Heart left ventricle (tissue), 16 donors: ENCODE measurements at regions not wholly inside any gene's neighbourhood (a gene's known extent, or its start where the extent isn't known, plus 50 kb on each side); places are given as distances from the start of the nearest gene placed in this dataset.

Experiments used
- ATAC-seq, 4 donors: fragments of 200-7000 bp; cut with Tn5 transposase; one replicate each; pipeline ENCODE4 v1.9.1; 2020 to 2022; ENCODE audit warnings: moderate library complexity in 4 of 4, mild to moderate bottlenecking in 3 of 4, moderate number of reproducible peaks in 1 of 4
- DNase-seq, 5 donors: peaks; one replicate each; pipeline ENCODE4 v3.0.0-alpha.2; 2020
- H3K27ac ChIP-seq, 12 donors: fragments of 200-600 bp; sonication (generic) in 4 of 12; one replicate each; pipeline versions ENCODE4 v1.5.0 to v1.8.0; 2016 to 2022; ENCODE audit warnings: mild to moderate bottlenecking in 2 of 12
- H3K27me3 ChIP-seq, 9 donors: fragments of 200-600 bp; sonication (generic) in 2 of 9; one replicate each; pipeline versions ENCODE4 v1.5.1 to v1.8.0; 2016 to 2022; ENCODE audit warnings: mild to moderate bottlenecking in 3 of 9
- H3K36me3 ChIP-seq, 9 donors: fragments of 200-600 bp; sonication (generic) in 2 of 9; one replicate each; pipeline versions ENCODE4 v1.5.0 to v1.8.0; 2018 to 2022; ENCODE audit warnings: mild to moderate bottlenecking in 2 of 9
- H3K4me1 ChIP-seq, 12 donors: fragments of 200-600 bp; sonication (generic) in 4 of 12; one replicate each; pipeline versions ENCODE4 v1.5.0 to v1.8.0; 2016 to 2022; ENCODE audit warnings: mild to moderate bottlenecking in 3 of 12
- H3K4me3 ChIP-seq, 12 donors: fragments of 200-600 bp; sonication (generic) in 4 of 12; one replicate each; pipeline versions ENCODE4 v1.5.0 to v1.8.0; 2017 to 2022; ENCODE audit warnings: mild to moderate bottlenecking in 9 of 12, moderate library complexity in 4 of 12
- H3K9me3 ChIP-seq, 12 donors: fragments of 200-600 bp; sonication (generic) in 4 of 12; one replicate each; pipeline versions ENCODE4 v1.5.0 to v1.8.0; 2016 to 2022; ENCODE audit warnings: mild to moderate bottlenecking in 1 of 12
- POLR2A ChIP-seq, 2 donors: fragments of 450-650 bp; IDR thresholded peaks; one replicate each; pipeline ENCODE4 v1.6.1; 2017; ENCODE audit warnings: antibody characterized with exemption in 2 of 2, mild to moderate bottlenecking in 2 of 2, moderate library complexity in 2 of 2
- WGBS, 4 donors: extraction: QIAGEN DNeasy Blood & Tissue Kit in 2 of 4; methylation state at CpG; one replicate each; pipeline versions ENCODE4 v1.1.5 to v1.1.7; 2013 to 2018; 5-methylcytosine and 5-hydroxymethylcytosine counted together
- intact Hi-C, 10 donors: fragments of 100-400 bp; cut with DNase I; formaldehyde crosslinking; loops; one replicate each; pipeline versions ENCODE4 v1.11.1 to v1.14.2; 2022
- TF ChIP-seq, protein P1 (sequence below), 12 donors: fragments of 200-600 bp; sonication (generic) in 4 of 12; IDR thresholded peaks; one replicate each; pipeline versions ENCODE4 v1.5.0 to v1.8.0; 2018 to 2022; ENCODE audit warnings: antibody characterized with exemption in 12 of 12, mild to moderate bottlenecking in 5 of 12
- donor health status: ischemic (EF 13 %, LVEDD 7.1; RV severe dilation, severe dysfunction).
- donor health status: healthy with polysubstance abuse.
- donor health status: DM: no; HTN: yes; CAD: no.
- donor health status: DM: no; HTN: no; CAD: no.
- donor health status: ischemic (EF 25% LVEDD 6.9; RV normal size, moderate dysfunction).
- donor health status: ischemic (EF 25% LVEDD 5.7; RV mildly dilated, moderate dysfunction).
- donor health status: healthy.
- donor health status: DM: yes; HTN: yes; CAD: no.
- donor health status: ischemic (EF 35%, LVEDD 5.7; RV mildly dilated, moderate dysfunction).
- donor health status: nonischemic (EF 11% LVEDD 7.7; RV severe dilation, severe dysfunction).
- donor health status: DM: yes; HTN: yes; CAD: no.
- donor health status: PGD.
- donor health status: ischemic (EF 29% LVEDD 5.4; RV normal size, mild dysfunction).
- donor health status: nonischemic (EF 23%, LVEDD 6.1; RV moderate dilation, normal function).

DNA sequence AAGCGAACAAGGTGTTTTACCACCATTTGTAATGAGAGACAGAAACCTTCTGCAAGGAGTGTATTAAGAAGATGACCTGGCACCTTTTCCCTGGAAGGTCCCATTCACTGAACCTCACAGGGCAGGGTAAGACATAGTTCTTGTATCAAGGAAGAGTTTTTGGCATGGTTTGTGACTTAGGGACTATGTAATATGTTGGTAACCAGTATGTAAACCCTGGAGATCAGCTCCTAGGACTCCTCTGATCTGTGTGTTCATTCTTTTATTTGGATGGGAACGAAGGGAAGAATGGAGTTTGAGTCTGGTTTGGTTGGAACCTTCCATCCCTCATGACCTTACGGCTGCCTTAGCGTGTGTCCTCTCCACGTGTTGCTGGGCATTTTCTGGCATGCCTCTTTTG lies 175.4 kb downstream of the CAND1 start:
- ATAC-seq = no peak
- TF ChIP-seq POLR2A (IDR thresholded peaks at IDR 0.05) = no peak
- 79 to 86% (median 83%) methylated on average over 5 of the region's 5 CpGs for WGBS, 4 donors
- Histone ChIP-seq H3K27me3 (no peaks in the 10 kb centered on the region), H3K9me3 (no peaks in the 10 kb centered on the region), H3K4me1 (peaks cover 0 to 18% (median 11%) of the 10 kb centered on the region in 12 donors), H3K36me3 (no peaks in the 10 kb centered on the region), H3K4me3 (no peak overlapping the region), H3K27ac (no peak overlapping the region)
- intact Hi-C loops = loop anchor here in 9 of 10 donors (5.0 to 10.0 kb wide), 6 partner anchors 87 to 498 kb away; partner anchors contain the start of gene DYRK2 (in 5 of the 9)
- no peak for DNase-seq

GRCh38 chr12:67446716-67447115 lies 177.6 kb downstream of the CAND1 start:
- H3K27me3 ChIP-seq = no peaks in the 10 kb centered on the region
- H3K4me3 ChIP-seq = no peak overlapping the region
- 86 to 97% (median 92%) methylated on average over 5 of the region's 5 CpGs for WGBS, 4 donors
- peaks cover 0 to 18% (median 9%) of the 10 kb centered on the region in 12 donors for H3K4me1 ChIP-seq
- DNase-seq = no peak
- H3K27ac ChIP-seq = no peak overlapping the region
- H3K36me3 ChIP-seq = no peaks in the 10 kb centered on the region
- intact Hi-C loops = loop anchor here in 2 of 10 donors (5.0 to 10.0 kb wide), 3 partner anchors 198 to 388 kb away; partner anchors contain the start of gene DYRK2 (in 2 of the 2)
- H3K9me3 ChIP-seq = no peaks in the 10 kb centered on the region
- TF ChIP-seq, protein P1, sequence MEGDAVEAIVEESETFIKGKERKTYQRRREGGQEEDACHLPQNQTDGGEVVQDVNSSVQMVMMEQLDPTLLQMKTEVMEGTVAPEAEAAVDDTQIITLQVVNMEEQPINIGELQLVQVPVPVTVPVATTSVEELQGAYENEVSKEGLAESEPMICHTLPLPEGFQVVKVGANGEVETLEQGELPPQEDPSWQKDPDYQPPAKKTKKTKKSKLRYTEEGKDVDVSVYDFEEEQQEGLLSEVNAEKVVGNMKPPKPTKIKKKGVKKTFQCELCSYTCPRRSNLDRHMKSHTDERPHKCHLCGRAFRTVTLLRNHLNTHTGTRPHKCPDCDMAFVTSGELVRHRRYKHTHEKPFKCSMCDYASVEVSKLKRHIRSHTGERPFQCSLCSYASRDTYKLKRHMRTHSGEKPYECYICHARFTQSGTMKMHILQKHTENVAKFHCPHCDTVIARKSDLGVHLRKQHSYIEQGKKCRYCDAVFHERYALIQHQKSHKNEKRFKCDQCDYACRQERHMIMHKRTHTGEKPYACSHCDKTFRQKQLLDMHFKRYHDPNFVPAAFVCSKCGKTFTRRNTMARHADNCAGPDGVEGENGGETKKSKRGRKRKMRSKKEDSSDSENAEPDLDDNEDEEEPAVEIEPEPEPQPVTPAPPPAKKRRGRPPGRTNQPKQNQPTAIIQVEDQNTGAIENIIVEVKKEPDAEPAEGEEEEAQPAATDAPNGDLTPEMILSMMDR (IDR thresholded peaks at IDR 0.05) = no peak
- no peak for TF ChIP-seq POLR2A (IDR thresholded peaks at IDR 0.05)
- no peak for ATAC-seq

DNA sequence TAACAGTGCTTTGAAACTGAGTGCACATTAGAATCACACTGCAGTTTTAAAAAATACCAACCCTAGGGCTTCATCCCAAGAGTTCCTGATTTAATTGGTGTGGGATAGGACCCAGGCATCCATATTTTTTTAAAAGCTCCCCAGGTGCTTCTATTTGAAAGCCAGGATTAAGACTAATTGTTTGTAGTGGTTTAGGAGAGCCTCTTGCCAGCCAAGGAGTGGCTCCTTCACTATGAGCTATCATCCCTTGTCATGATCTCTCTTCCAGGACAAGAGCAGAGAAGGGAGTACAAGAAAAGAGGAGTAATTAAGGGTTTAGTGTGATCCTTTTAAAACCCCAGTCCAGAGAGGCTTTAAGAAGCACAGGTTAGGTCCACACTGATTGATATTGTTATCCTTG lies 178.0 kb downstream of the CAND1 start:
- ATAC-seq (no peak), DNase-seq (no peak)
- Histone ChIP-seq H3K9me3 (no peaks in the 10 kb centered on the region), H3K36me3 (no peaks in the 10 kb centered on the region), H3K4me1 (peaks cover 0 to 14% (median 5%) of the 10 kb centered on the region in 12 donors), H3K27ac (no peak overlapping the region), H3K4me3 (no peak overlapping the region), H3K27me3 (no peaks in the 10 kb centered on the region)
- intact Hi-C loops = loop anchor here in 2 of 10 donors (5.0 to 10.0 kb wide), 3 partner anchors 198 to 388 kb away; partner anchors contain the start of gene DYRK2 (in 2 of the 2)
- no peak for TF ChIP-seq POLR2A (IDR thresholded peaks at IDR 0.05)
- TF ChIP-seq, protein P1 (IDR thresholded peaks at IDR 0.05) = no peak

DNA sequence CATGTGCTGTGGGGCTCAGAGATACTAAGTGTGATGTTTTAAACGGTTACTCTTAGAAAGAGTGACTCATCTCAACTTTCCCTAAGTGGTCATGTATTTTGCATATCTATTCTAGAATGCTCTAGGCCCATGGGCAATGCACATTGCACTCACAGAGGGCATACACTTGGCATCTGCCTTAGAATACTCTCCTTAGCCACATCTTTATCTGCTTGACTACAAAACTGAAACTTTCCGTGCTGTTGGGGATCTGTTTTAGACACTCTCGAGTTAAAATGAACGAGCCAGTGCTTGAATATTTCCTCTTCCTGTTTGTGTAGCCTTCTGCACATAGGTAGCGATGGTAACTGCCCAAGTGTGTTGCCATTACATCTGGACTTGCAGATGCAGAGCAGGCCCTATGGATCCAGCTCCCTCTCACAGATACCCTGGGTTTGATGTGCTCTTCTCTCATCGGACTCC lies 180.5 kb downstream of the CAND1 start:
- Histone ChIP-seq H3K36me3 (no peaks in the 10 kb centered on the region), H3K9me3 (no peaks in the 10 kb centered on the region), H3K4me1 (peaks cover 0 to 7% (median 0%) of the 10 kb centered on the region in 12 donors), H3K4me3 (no peak overlapping the region), H3K27me3 (no peaks in the 10 kb centered on the region), H3K27ac (no peak overlapping the region)
- ATAC-seq = no peak
- WGBS, 4 donors = 60 to 72% (median 63%) methylated on average over 6 of the region's 6 CpGs
- intact Hi-C loops = loop anchor here in 2 of 10 donors (5.0 to 10.0 kb wide), 3 partner anchors 195 to 385 kb away; partner anchors contain the start of gene DYRK2 (in 2 of the 2)
- TF ChIP-seq, protein P1 (IDR thresholded peaks at IDR 0.05) = no peak
- no peak for TF ChIP-seq POLR2A (IDR thresholded peaks at IDR 0.05)
- DNase-seq = no peak

DNA sequence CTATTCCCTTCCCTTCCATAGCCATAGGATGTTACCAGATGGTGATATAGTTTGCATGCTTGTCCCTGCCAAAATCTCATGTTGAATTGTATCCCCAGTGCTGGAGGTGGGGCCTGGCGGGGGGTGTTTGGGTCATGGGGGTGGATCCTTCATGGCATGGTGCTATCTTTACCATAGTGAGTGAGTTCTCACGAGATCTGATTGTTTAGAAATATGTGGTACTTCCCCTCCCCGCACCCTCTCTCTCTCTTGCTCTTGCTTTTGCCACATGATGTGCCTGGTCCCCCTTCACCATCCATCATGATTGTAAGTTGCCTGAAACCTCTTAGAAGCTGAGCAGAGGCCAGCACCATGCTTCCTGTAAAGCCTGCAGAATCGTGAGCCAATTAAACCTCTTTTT lies 181.3 kb downstream of the CAND1 start:
- DNase-seq (no peak), ATAC-seq (no peak)
- peaks cover 0 to 7% (median 0%) of the 10 kb centered on the region in 12 donors for H3K4me1 ChIP-seq
- no peak overlapping the region for H3K4me3 ChIP-seq
- no peaks in the 10 kb centered on the region for H3K36me3 ChIP-seq
- intact Hi-C loops = no loop called here
- H3K9me3 ChIP-seq = no peaks in the 10 kb centered on the region
- 88 to 92% (median 89%) methylated on average over 4 of the region's 4 CpGs for WGBS, 4 donors
- H3K27ac ChIP-seq = no peak overlapping the region
- no peaks in the 10 kb centered on the region for H3K27me3 ChIP-seq
- TF ChIP-seq, protein P1 (IDR thresholded peaks at IDR 0.05) = no peak
- no peak for TF ChIP-seq POLR2A (IDR thresholded peaks at IDR 0.05)
